Neuronal stem cell (in vitro differentiated cells): ENCODE measurements at regions not wholly inside any gene's neighbourhood (a gene's known extent, or its start where the extent isn't known, plus 50 kb on each side); places are given as distances from the start of the nearest gene placed in this dataset.
"Not testable (repeated sequence)": the region's sequence is repeated elsewhere in the genome, so short reads cannot be mapped to it uniquely, and the experiment has no call there.

ENCODE experiments used
- DNase-seq: peaks from one replicate; pipeline ENCODE4 v3.0.0-alpha.2; 2013; ENCODE audit warnings: low spot score
- H2AFZ ChIP-seq: one replicate; pipeline ENCODE4 v1.6.1; 2013; ENCODE audit warnings: mild to moderate bottlenecking, low read length, inconsistent platforms
- H2AK5ac ChIP-seq: 2 replicates; pipeline ENCODE4 v1.6.1; 2013; ENCODE audit warnings: low read depth, mild to moderate bottlenecking, inconsistent platforms, low read length, moderate library complexity, mixed read lengths
- H2BK120ac ChIP-seq: 2 replicates; pipeline ENCODE4 v1.6.1; 2013; ENCODE audit warnings: low read depth, mild to moderate bottlenecking, inconsistent platforms, low read length, moderate library complexity, mixed read lengths
- H2BK12ac ChIP-seq: one replicate; pipeline ENCODE4 v1.6.1; 2013; ENCODE audit warnings: low read length, inconsistent platforms
- H2BK15ac ChIP-seq: 2 replicates; pipeline ENCODE4 v1.6.1; 2013; ENCODE audit warnings: mild to moderate bottlenecking, low read length, inconsistent platforms, mixed read lengths
- H2BK5ac ChIP-seq: one replicate; pipeline ENCODE4 v1.6.1; 2013; ENCODE audit warnings: inconsistent platforms, mild to moderate bottlenecking, low read length, moderate library complexity
- H3K14ac ChIP-seq: one replicate; pipeline ENCODE4 v1.6.1; 2013; ENCODE audit warnings: low read length, inconsistent platforms
- H3K18ac ChIP-seq: 2 replicates; pipeline ENCODE4 v1.6.1; 2013; ENCODE audit warnings: low read length, inconsistent platforms
- H3K23ac ChIP-seq: 2 replicates; pipeline ENCODE4 v1.6.1; 2013; ENCODE audit warnings: low read depth, mild to moderate bottlenecking, mixed read lengths, low read length, inconsistent platforms; ENCODE audit not compliant: poor library complexity
- H3K27ac ChIP-seq: replicated peaks from 3 replicates; pipeline ENCODE4 v1.5.1; 2013; ENCODE audit warnings: low read length, inconsistent platforms
- H3K27me3 ChIP-seq, 3 experiments: 2 replicates each; pipeline ENCODE4 v1.6.1; 2013; ENCODE audit warnings: low read length in 3 of 3, mild to moderate bottlenecking in 2 of 3, inconsistent platforms in 1 of 3, low read depth in 1 of 3, mixed read lengths in 1 of 3, moderate library complexity in 1 of 3; ENCODE audit not compliant: control insufficient read depth in 3 of 3, insufficient read depth in 3 of 3
- H3K36me3 ChIP-seq, 2 donors: replicated peaks in 1 of 2; 2 replicates each; pipeline ENCODE4 v1.6.1; 2013; ENCODE audit warnings: low read length in 2 of 2; ENCODE audit not compliant: control insufficient read depth in 2 of 2, insufficient read depth in 2 of 2
- H3K4ac ChIP-seq: 2 replicates; pipeline ENCODE4 v1.6.1; 2013; ENCODE audit warnings: inconsistent platforms, mild to moderate bottlenecking, low read length, moderate library complexity
- H3K4me1 ChIP-seq, 2 donors: 1 replicate in 1 of 2; 2 replicates in 1 of 2; pipeline ENCODE4 v1.6.1; 2013; ENCODE audit warnings: low read length in 2 of 2, low read depth in 1 of 2; ENCODE audit not compliant: control insufficient read depth in 2 of 2, insufficient read depth in 1 of 2
- H3K4me2 ChIP-seq: one replicate; pipeline ENCODE4 v1.6.1; 2013; ENCODE audit warnings: mild to moderate bottlenecking, low read length, inconsistent platforms; ENCODE audit not compliant: insufficient read depth, poor library complexity, severe bottlenecking
- H3K4me3 ChIP-seq, 2 donors: 2 replicates each; pipeline ENCODE4 v1.5.1; 2013; ENCODE audit warnings: low read length in 2 of 2, mild to moderate bottlenecking in 2 of 2, inconsistent platforms in 1 of 2, moderate library complexity in 1 of 2
- H3K79me1 ChIP-seq: one replicate; pipeline ENCODE4 v1.6.1; 2013; ENCODE audit warnings: low read depth, mild to moderate bottlenecking, inconsistent platforms, low read length, moderate library complexity
- H3K9ac ChIP-seq: one replicate; pipeline ENCODE4 v1.6.1; 2013; ENCODE audit warnings: mild to moderate bottlenecking, low read depth, low read length, inconsistent platforms; ENCODE audit not compliant: poor library complexity
- H3K9me3 ChIP-seq, 2 donors: replicated peaks in 1 of 2; 2 replicates each; pipeline versions ENCODE3 to v1.6.1; 2013; ENCODE audit warnings: low read length in 2 of 2, mild to moderate bottlenecking in 2 of 2, inconsistent platforms in 1 of 2, low read depth in 1 of 2, mixed read lengths in 1 of 2, moderate library complexity in 1 of 2; ENCODE audit not compliant: control insufficient read depth in 2 of 2, insufficient read depth in 1 of 2
- H4K8ac ChIP-seq: one replicate; pipeline ENCODE4 v1.6.1; 2013; ENCODE audit warnings: low read depth, mild to moderate bottlenecking, inconsistent platforms, low read length, moderate library complexity
- H4K91ac ChIP-seq: one replicate; pipeline ENCODE4 v1.6.1; 2013; ENCODE audit warnings: low read length, low read depth, mild to moderate bottlenecking, inconsistent platforms; ENCODE audit not compliant: poor library complexity
- WGBS, 2 donors: extraction: QIAGEN DNeasy Blood & Tissue Kit; methylation state at CpG; one replicate each; pipeline ENCODE4 v1.1.7; 2013; ENCODE audit warnings: missing lambda C conversion rate in 2 of 2, mixed read lengths in 1 of 2; ENCODE audit not compliant: insufficient read length in 2 of 2, insufficient replicate concordance in 1 of 2; ENCODE audit errors: extremely low coverage in 2 of 2; 5-methylcytosine and 5-hydroxymethylcytosine counted together

DNA sequence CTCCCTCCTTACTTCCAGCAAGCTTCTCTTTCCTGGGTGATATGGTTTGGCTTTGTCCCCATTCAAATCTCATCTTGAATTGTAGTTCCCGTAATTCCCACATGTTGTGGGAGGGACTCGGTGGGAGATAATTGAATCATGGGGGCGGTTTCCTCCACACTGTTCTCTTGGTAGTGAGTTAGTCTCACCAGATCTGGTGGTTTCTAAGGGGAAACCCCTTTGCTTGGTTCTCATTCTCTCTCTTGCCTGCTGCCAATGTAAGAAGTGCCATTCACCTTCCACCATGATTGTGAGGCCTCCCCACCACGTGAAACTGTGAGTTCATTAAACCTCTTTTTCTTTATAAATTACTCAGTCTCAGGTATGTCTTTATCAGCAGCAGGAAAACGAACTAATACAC is 271.8 kb downstream of the C12orf75 start:
- H3K4me1 ChIP-seq, H4K91ac ChIP-seq, H3K4ac ChIP-seq, H3K27ac ChIP-seq, H3K27me3 ChIP-seq, H2BK15ac ChIP-seq, H2AFZ ChIP-seq, H3K9me3 ChIP-seq, H3K23ac ChIP-seq, H3K14ac ChIP-seq, H3K18ac ChIP-seq, H3K4me3 ChIP-seq, H3K9ac ChIP-seq, H3K79me1 ChIP-seq, DNase-seq, H2BK120ac ChIP-seq, H3K36me3 ChIP-seq, H2BK5ac ChIP-seq, H2AK5ac ChIP-seq, H4K8ac ChIP-seq, H3K4me2 ChIP-seq, H2BK12ac ChIP-seq: not testable (repeated sequence)
- no CpG with 5 or more reads among the region's 5 CpGs for WGBS, 2 donors

- H2AK5ac ChIP-seq, H3K4me3 ChIP-seq, H3K14ac ChIP-seq, H3K4me2 ChIP-seq, H2BK120ac ChIP-seq, H4K8ac ChIP-seq, H3K36me3 ChIP-seq, H3K27me3 ChIP-seq, H3K27ac ChIP-seq, H4K91ac ChIP-seq, H3K18ac ChIP-seq, H3K9ac ChIP-seq, H3K9me3 ChIP-seq, H3K23ac ChIP-seq, H3K4me1 ChIP-seq, H2BK12ac ChIP-seq, H2BK15ac ChIP-seq, H3K4ac ChIP-seq, H3K79me1 ChIP-seq, DNase-seq, H2AFZ ChIP-seq, H2BK5ac ChIP-seq: not testable (repeated sequence)
- WGBS, 2 donors: no CpG with 5 or more reads among the region's 3 CpGs
Observed at GRCh38 chr12:105604281-105604680, 273.8 kb downstream of the C12orf75 start.

DNA sequence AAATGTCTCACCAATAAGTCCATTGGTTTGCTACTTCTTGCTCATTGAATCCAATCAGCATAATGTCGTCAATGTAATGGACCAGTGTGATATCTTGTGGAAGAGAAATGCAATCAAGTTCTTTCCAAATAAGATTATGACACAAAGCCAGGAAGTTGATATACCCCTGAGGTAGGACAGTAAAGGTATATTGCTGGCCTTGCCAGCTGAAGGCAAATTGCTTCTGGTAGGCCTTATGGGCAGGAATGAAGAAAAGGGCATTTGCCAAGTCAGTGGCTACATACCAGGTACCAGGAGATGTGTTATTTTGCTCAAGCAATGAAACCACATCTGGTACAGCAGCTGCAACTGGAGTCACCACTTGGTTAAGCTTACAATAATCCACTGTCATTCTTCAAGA is 276.1 kb downstream of the C12orf75 start:
- H2BK12ac ChIP-seq, H3K36me3 ChIP-seq, H4K8ac ChIP-seq, H3K27ac ChIP-seq, H3K4me1 ChIP-seq, H3K4me2 ChIP-seq, H2BK120ac ChIP-seq, H3K27me3 ChIP-seq, H3K79me1 ChIP-seq, H3K23ac ChIP-seq, H3K9me3 ChIP-seq, H3K18ac ChIP-seq, H3K9ac ChIP-seq, H2BK5ac ChIP-seq, H4K91ac ChIP-seq, H3K14ac ChIP-seq, DNase-seq, H2BK15ac ChIP-seq, H3K4me3 ChIP-seq, H3K4ac ChIP-seq, H2AFZ ChIP-seq, H2AK5ac ChIP-seq: not testable (repeated sequence)
- no CpG with 5 or more reads among the region's 1 CpG for WGBS, 2 donors

DNA sequence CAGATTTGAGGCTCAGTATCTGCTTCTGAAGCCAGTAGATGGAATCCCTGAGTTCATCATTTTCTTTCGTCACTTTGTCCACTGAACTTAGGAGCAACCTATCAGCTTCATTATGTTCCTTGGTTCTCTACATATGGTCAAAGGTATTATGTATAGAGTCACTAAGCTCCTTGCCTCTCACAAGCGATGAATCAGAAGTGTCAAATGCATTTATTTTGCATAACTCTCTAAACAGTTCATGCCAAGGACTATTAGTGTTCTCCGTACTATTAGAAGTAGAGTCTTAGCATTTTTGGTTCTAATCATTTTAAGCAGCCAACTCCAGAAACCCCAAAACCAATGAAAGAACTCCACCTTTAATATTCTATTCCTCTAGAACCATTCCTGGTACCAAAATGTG is 278.5 kb downstream of the C12orf75 start:
- not testable (repeated sequence) for H3K4me2 ChIP-seq

More for the DNA sequence above, 278.5 kb downstream of the C12orf75 start:
- not testable (repeated sequence) for H3K23ac ChIP-seq, H3K9me3 ChIP-seq, H3K27me3 ChIP-seq, H3K4me1 ChIP-seq, H3K4me3 ChIP-seq, H2AK5ac ChIP-seq, H2BK5ac ChIP-seq, H2AFZ ChIP-seq, H3K9ac ChIP-seq, DNase-seq, H3K79me1 ChIP-seq, H2BK120ac ChIP-seq, H3K36me3 ChIP-seq, H2BK12ac ChIP-seq, H4K8ac ChIP-seq, H3K18ac ChIP-seq, H3K14ac ChIP-seq, H3K4ac ChIP-seq, H4K91ac ChIP-seq, H2BK15ac ChIP-seq, H3K27ac ChIP-seq
- WGBS, 2 donors: no CpG with 5 or more reads among the region's 3 CpGs
